Hepatocyte (in vitro differentiated cells): ENCODE measurements at regions not wholly inside any gene's neighbourhood (a gene's known extent, or its start where the extent isn't known, plus 50 kb on each side); places are given as distances from the start of the nearest gene placed in this dataset.

Experiments used
- DNase-seq: peaks from one replicate; pipeline ENCODE4 v3.0.0-alpha.2; 2016; ENCODE audit warnings: low spot score
- H2AFZ ChIP-seq: fragments of 200-600 bp; sonication (generic); 2 replicates; pipeline ENCODE4 v1.6.0; 2016; ENCODE audit warnings: antibody characterized with exemption, mild to moderate bottlenecking
- H3K27ac ChIP-seq: fragments of 200-600 bp; sonication (generic); 2 replicates; pipeline ENCODE4 v1.5.1; 2016; ENCODE audit warnings: mild to moderate bottlenecking
- H3K27me3 ChIP-seq: fragments of 200-600 bp; sonication (generic); 2 replicates; pipeline ENCODE4 v1.6.1; 2016
- H3K36me3 ChIP-seq: fragments of 200-600 bp; sonication (generic); replicated peaks from 2 replicates; pipeline ENCODE4 v1.5.1; 2016; ENCODE audit warnings: low read depth; ENCODE audit not compliant: insufficient read depth
- H3K4me1 ChIP-seq: fragments of 200-600 bp; sonication (generic); 2 replicates; pipeline ENCODE4 v1.5.1; 2016; ENCODE audit warnings: mild to moderate bottlenecking, moderate library complexity; ENCODE audit not compliant: insufficient read depth
- H3K4me2 ChIP-seq: fragments of 200-600 bp; sonication (generic); 2 replicates; pipeline ENCODE4 v1.6.0; 2016
- H3K4me3 ChIP-seq: fragments of 200-600 bp; sonication (generic); 2 replicates; pipeline ENCODE4 v1.5.1; 2016; ENCODE audit warnings: mild to moderate bottlenecking
- H3K79me2 ChIP-seq: fragments of 200-600 bp; sonication (generic); 2 replicates; pipeline ENCODE4 v1.6.0; 2017; ENCODE audit warnings: mild to moderate bottlenecking
- H3K9me2 ChIP-seq: fragments of 200-600 bp; sonication (generic); replicated peaks from 2 replicates; pipeline ENCODE4 v1.6.0; 2017; ENCODE audit warnings: mild to moderate bottlenecking; ENCODE audit not compliant: insufficient read depth
- H3K9me3 ChIP-seq: fragments of 200-600 bp; sonication (generic); 2 replicates; pipeline ENCODE4 v1.5.1; 2016; ENCODE audit warnings: low read depth, mild to moderate bottlenecking
- H4K20me1 ChIP-seq: fragments of 200-600 bp; sonication (generic); 2 replicates; pipeline ENCODE4 v1.6.0; 2016; ENCODE audit warnings: mild to moderate bottlenecking; ENCODE audit not compliant: insufficient read depth, poor library complexity, severe bottlenecking
- EZH2 ChIP-seq: fragments of 200-600 bp; sonication (generic); IDR thresholded peaks from 2 replicates; pipeline ENCODE4 v1.6.1; 2016; ENCODE audit warnings: antibody characterized with exemption, mild to moderate bottlenecking, borderline replicate concordance
- EZH2phosphoT487 ChIP-seq: fragments of 200-600 bp; sonication (generic); IDR thresholded peaks from one replicate; pipeline ENCODE4 v1.6.1; 2018; ENCODE audit warnings: antibody characterized with exemption, mild to moderate bottlenecking, low read depth, moderate library complexity; ENCODE audit not compliant: unreplicated experiment, severe bottlenecking
- WGBS: methylation state at CpG from one replicate; pipeline ENCODE4 v1.1.6; 2016; ENCODE audit warnings: low lambda C conversion rate; ENCODE audit errors: missing lambda C conversion rate; 5-methylcytosine and 5-hydroxymethylcytosine counted together
- TF ChIP-seq, protein P1 (sequence below): fragments of 200-600 bp; sonication (generic); IDR thresholded peaks from 2 replicates; pipeline ENCODE4 v1.5.1; 2016; ENCODE audit warnings: antibody characterized with exemption, mild to moderate bottlenecking; ENCODE audit not compliant: poor library complexity

DNA sequence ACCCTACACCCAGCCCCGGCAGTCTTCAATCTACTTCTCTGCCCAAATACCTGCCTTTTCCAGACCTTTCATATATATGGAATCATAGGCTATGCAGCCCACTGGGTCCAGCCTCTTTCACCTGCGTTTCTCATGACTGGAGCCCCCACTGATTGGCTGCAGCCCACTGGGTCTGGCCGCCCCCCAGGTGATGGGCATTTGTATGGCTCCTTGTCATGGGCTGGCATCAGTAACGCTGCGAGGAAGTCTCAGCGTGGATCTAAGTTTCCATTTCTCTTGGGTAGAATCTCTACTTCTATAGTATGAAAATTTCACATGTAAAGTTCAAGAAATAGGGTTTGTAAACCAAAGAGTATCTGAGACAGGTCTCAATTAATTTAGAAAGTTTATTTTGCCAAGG, 281.9 kb downstream of the NDUFA10 start:
- Histone ChIP-seq H4K20me1 (no peaks in the 10 kb centered on the region), H2AFZ (no peak overlapping the region), H3K79me2 (no peaks in the 10 kb centered on the region), H3K9me2 (no peaks in the 10 kb centered on the region), H3K4me2 (no peak overlapping the region), H3K4me1 (no peaks in the 10 kb centered on the region), H3K4me3 (no peak overlapping the region), H3K36me3 (no peaks in the 10 kb centered on the region), H3K27ac (no peak overlapping the region), H3K9me3 (no peaks in the 10 kb centered on the region), H3K27me3 (no peaks in the 10 kb centered on the region)
- no peak for TF ChIP-seq EZH2phosphoT487
- TF ChIP-seq, protein P1, sequence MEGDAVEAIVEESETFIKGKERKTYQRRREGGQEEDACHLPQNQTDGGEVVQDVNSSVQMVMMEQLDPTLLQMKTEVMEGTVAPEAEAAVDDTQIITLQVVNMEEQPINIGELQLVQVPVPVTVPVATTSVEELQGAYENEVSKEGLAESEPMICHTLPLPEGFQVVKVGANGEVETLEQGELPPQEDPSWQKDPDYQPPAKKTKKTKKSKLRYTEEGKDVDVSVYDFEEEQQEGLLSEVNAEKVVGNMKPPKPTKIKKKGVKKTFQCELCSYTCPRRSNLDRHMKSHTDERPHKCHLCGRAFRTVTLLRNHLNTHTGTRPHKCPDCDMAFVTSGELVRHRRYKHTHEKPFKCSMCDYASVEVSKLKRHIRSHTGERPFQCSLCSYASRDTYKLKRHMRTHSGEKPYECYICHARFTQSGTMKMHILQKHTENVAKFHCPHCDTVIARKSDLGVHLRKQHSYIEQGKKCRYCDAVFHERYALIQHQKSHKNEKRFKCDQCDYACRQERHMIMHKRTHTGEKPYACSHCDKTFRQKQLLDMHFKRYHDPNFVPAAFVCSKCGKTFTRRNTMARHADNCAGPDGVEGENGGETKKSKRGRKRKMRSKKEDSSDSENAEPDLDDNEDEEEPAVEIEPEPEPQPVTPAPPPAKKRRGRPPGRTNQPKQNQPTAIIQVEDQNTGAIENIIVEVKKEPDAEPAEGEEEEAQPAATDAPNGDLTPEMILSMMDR = no peak
- TF ChIP-seq EZH2 = no peak
- 96% methylated on average over 6 of the region's 6 CpGs for WGBS
- DNase-seq = no peak

DNA sequence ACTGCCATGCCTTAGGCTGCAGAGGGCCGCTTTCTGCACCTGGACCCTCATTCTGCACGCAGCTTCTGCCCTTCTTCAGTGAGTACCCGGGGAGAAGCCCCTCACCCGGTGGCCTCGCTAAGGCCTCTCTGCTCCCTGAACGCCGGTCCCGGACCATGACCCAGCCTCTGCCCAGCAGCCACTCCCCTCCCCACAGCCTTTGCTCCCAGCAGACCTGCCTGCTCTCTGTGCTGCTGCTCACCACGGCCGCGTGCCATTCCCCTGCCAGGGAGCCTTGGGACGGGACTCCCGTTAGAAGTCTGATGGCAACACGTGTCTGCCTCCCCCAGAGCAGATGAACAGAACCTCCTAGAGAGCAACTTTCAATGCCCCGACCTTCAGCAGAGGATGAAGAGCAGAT, 282.8 kb downstream of the NDUFA10 start:
- Histone ChIP-seq H3K79me2 (no peaks in the 10 kb centered on the region), H3K36me3 (no peaks in the 10 kb centered on the region), H4K20me1 (no peaks in the 10 kb centered on the region), H3K27ac (no peak overlapping the region), H2AFZ (no peak overlapping the region), H3K9me2 (no peaks in the 10 kb centered on the region), H3K4me2 (no peak overlapping the region), H3K4me3 (no peak overlapping the region), H3K27me3 (no peaks in the 10 kb centered on the region), H3K4me1 (no peaks in the 10 kb centered on the region), H3K9me3 (no peaks in the 10 kb centered on the region)
- 79% methylated on average over 15 of the region's 15 CpGs for WGBS
- TF ChIP-seq EZH2 (no peak), EZH2phosphoT487 (no peak)
- TF ChIP-seq, protein P1 = no peak
- no peak for DNase-seq

DNA sequence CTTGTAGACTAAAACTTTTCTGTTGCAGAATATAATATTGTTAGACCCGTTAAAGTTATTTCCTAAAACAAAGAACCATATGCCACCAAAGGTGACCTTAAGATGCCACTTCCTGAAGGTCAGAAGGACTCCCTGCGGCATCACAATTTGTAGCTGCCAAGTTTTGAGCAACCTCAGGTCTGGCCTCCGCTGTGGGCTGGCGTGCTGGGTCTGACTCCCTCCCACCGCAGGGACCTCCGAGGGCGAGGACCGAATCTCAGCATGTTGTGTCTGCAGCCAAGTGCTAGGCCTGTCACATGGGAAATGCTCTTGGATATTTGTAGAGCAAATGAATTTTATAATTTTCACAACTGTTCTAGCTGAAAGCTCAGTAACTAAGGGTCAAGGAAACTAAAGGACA, 285.9 kb downstream of the NDUFA10 start:
- TF ChIP-seq, protein P1 = no peak
- no peak for TF ChIP-seq EZH2phosphoT487
- no peak for TF ChIP-seq EZH2
- H3K4me3 ChIP-seq = no peak overlapping the region
- 84% methylated on average over 8 of the region's 8 CpGs for WGBS
- no peak overlapping the region for H2AFZ ChIP-seq
- no peaks in the 10 kb centered on the region for H3K79me2 ChIP-seq
- no peaks in the 10 kb centered on the region for H4K20me1 ChIP-seq
- no peak overlapping the region for H3K27ac ChIP-seq
- no peaks in the 10 kb centered on the region for H3K27me3 ChIP-seq
- no peaks in the 10 kb centered on the region for H3K9me2 ChIP-seq
- H3K36me3 ChIP-seq = no peaks in the 10 kb centered on the region
- no peaks in the 10 kb centered on the region for H3K9me3 ChIP-seq
- DNase-seq = no peak
- H3K4me2 ChIP-seq = no peak overlapping the region
- H3K4me1 ChIP-seq = no peaks in the 10 kb centered on the region

DNA sequence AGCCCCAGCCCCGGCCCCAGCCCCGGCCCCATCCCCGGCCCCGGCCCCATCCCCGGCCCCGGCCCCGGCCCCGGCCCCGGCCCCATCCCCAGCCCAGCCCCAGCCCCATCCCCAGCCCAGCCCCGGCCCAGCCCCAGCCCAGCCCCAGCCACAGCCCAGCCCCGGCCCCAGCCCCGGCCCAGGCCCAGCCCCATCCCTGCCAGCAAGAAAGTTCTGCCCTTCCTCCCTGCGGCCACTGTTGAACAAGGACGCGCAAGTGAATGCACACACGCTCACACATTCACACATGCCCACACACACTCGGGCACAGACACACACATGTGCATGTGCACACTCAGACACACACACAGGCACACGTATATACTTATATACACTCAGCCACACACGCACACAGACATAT, 287.0 kb downstream of the NDUFA10 start:
- Histone ChIP-seq H3K79me2 (no peaks in the 10 kb centered on the region), H3K27me3 (no peaks in the 10 kb centered on the region), H3K27ac (no peak overlapping the region), H3K4me2 (no peak overlapping the region), H4K20me1 (no peaks in the 10 kb centered on the region), H3K36me3 (no peaks in the 10 kb centered on the region), H3K9me2 (no peaks in the 10 kb centered on the region), H2AFZ (no peak overlapping the region), H3K4me3 (no peak overlapping the region), H3K9me3 (no peaks in the 10 kb centered on the region), H3K4me1 (no peaks in the 10 kb centered on the region)
- 98% methylated on average over 7 of the region's 19 CpGs for WGBS
- no peak for DNase-seq
- TF ChIP-seq, protein P1 = no peak
- TF ChIP-seq EZH2phosphoT487 (no peak), EZH2 (no peak)
